ENCODE measurements at regions not wholly inside any gene's neighbourhood (a gene's known extent, or its start where the extent isn't known, plus 50 kb on each side); places are given as distances from the start of the nearest gene placed in this dataset.

- intact Hi-C loops (cut with micrococcal nuclease; ENCODE audit: unreplicated experiment): no loop called here
- no peaks in the 10 kb centered on the region for H3K4me1 ChIP-seq (ENCODE audit: insufficient read depth, low read length, poor library complexity, severe bottlenecking)
- POLR2A ChIA-PET: interaction anchor here (0.7 kb wide), 1 partner anchor 264 kb away, joined by 4 read pairs; no protein-coding TSS in a partner anchor
- H3K4me3 ChIP-seq (ENCODE audit: low read depth, low read length, poor library complexity, severe bottlenecking): no peak overlapping the region
- DNase-seq (ENCODE audit: low spot score): no peak
- TF ChIP-seq EZH2phosphoT487 (IDR thresholded peaks at IDR 0.05; ENCODE audit: borderline replicate concordance, low read depth, low read length) (no peak), CTCF (conservative IDR thresholded peaks at IDR 0.05; ENCODE audit: low read length) (no peak)
- H3K9me2 ChIP-seq (ENCODE audit: insufficient read depth, low read length): no peaks in the 10 kb centered on the region
- no peaks in the 10 kb centered on the region for H3K79me2 ChIP-seq (ENCODE audit: insufficient read depth, low read depth, low read length)
- no peak overlapping the region for H3K27ac ChIP-seq (ENCODE audit: low read depth, low read length, poor library complexity, severe bottlenecking)
- no peaks in the 10 kb centered on the region for H4K20me1 ChIP-seq (ENCODE audit: insufficient read depth, low read length)
- H3K36me3 ChIP-seq (ENCODE audit: insufficient read depth, low read length): no peaks in the 10 kb centered on the region
- BruUV-seq (replicated peaks): no TSS peak
- no peaks in the 10 kb centered on the region for H3K9me3 ChIP-seq (ENCODE audit: low read length)
- CTCF ChIA-PET (ENCODE audit: unreplicated experiment): no interaction called here
- H3K4me2 ChIP-seq (ENCODE audit: low read length): no peak overlapping the region
- H2AFZ ChIP-seq (ENCODE audit: low read length): no peak overlapping the region
Measured at GRCh38 chr9:90515510-90515909, 127.1 kb downstream of the DIRAS2 start.

- BruUV-seq (replicated peaks): no TSS peak
- Histone ChIP-seq H3K4me1 (ENCODE audit: insufficient read depth, low read length, poor library complexity, severe bottlenecking) (no peaks in the 10 kb centered on the region), H3K27ac (ENCODE audit: low read depth, low read length, poor library complexity, severe bottlenecking) (no peak overlapping the region), H4K20me1 (ENCODE audit: insufficient read depth, low read length) (no peaks in the 10 kb centered on the region), H3K9me3 (ENCODE audit: low read length) (no peaks in the 10 kb centered on the region), H3K9me2 (ENCODE audit: insufficient read depth, low read length) (no peaks in the 10 kb centered on the region), H3K4me3 (ENCODE audit: low read depth, low read length, poor library complexity, severe bottlenecking) (no peak overlapping the region), H2AFZ (ENCODE audit: low read length) (no peak overlapping the region), H3K79me2 (ENCODE audit: insufficient read depth, low read depth, low read length) (no peaks in the 10 kb centered on the region), H3K4me2 (ENCODE audit: low read length) (no peak overlapping the region), H3K36me3 (ENCODE audit: insufficient read depth, low read length) (no peaks in the 10 kb centered on the region)
- no peak for DNase-seq (ENCODE audit: low spot score)
- TF ChIP-seq EZH2phosphoT487 (IDR thresholded peaks at IDR 0.05; ENCODE audit: borderline replicate concordance, low read depth, low read length): no peak
- no peak for TF ChIP-seq CTCF (conservative IDR thresholded peaks at IDR 0.05; ENCODE audit: low read length)
- intact Hi-C loops (cut with micrococcal nuclease; ENCODE audit: unreplicated experiment): no loop called here
- ChIA-PET CTCF (ENCODE audit: unreplicated experiment) (no interaction called here), POLR2A (no interaction called here)
Measured at GRCh38 chr9:90517103-90517502, 125.5 kb downstream of the DIRAS2 start.

GRCh38 chr9:90521811-90522570, 120.6 kb downstream of the DIRAS2 start:
- Histone ChIP-seq H4K20me1 (ENCODE audit: insufficient read depth, low read length) (no peaks in the 10 kb centered on the region), H3K9me2 (ENCODE audit: insufficient read depth, low read length) (no peaks in the 10 kb centered on the region), H3K9me3 (ENCODE audit: low read length) (no peaks in the 10 kb centered on the region), H3K27ac (ENCODE audit: low read depth, low read length, poor library complexity, severe bottlenecking) (no peak overlapping the region), H3K4me2 (ENCODE audit: low read length) (no peak overlapping the region), H2AFZ (ENCODE audit: low read length) (no peak overlapping the region), H3K79me2 (ENCODE audit: insufficient read depth, low read depth, low read length) (no peaks in the 10 kb centered on the region), H3K36me3 (ENCODE audit: insufficient read depth, low read length) (no peaks in the 10 kb centered on the region), H3K4me1 (ENCODE audit: insufficient read depth, low read length, poor library complexity, severe bottlenecking) (no peaks in the 10 kb centered on the region), H3K4me3 (ENCODE audit: low read depth, low read length, poor library complexity, severe bottlenecking) (no peak overlapping the region)
- no peak for DNase-seq (ENCODE audit: low spot score)
- TF ChIP-seq CTCF (conservative IDR thresholded peaks at IDR 0.05; ENCODE audit: low read length) (no peak), EZH2phosphoT487 (IDR thresholded peaks at IDR 0.05; ENCODE audit: borderline replicate concordance, low read depth, low read length) (no peak)
- BruUV-seq (replicated peaks): no TSS peak
- ChIA-PET POLR2A (no interaction called here), CTCF (ENCODE audit: unreplicated experiment) (no interaction called here)
- intact Hi-C loops (cut with micrococcal nuclease; ENCODE audit: unreplicated experiment): no loop called here

Measured in OCI-LY7 (cell line).